Activated naive CD4-positive, alpha-beta T cell treated with anti-CD3 and anti-CD28 coated beads for 36 hours (primary cell): ENCODE measurements at regions not wholly inside any gene's neighbourhood (a gene's known extent, or its start where the extent isn't known, plus 50 kb on each side); places are given as distances from the start of the nearest gene placed in this dataset.

Source experiments
- CTCF ChIA-PET: fragments of 350-600 bp; sonication (Branson Sonifier 250); formaldehyde crosslinking; loops from one replicate; lab custom pipeline; 2021; ENCODE audit warnings: antibody characterized with exemption; lab: Charles Lee
- DNase-seq: peaks from one replicate; pipeline ENCODE4 v3.0.0-alpha.2; 2020
- H3K27ac Mint-ChIP-seq: one replicate; pipeline ENCODE4 v1.8.0; 2021; ENCODE audit warnings: mild to moderate bottlenecking, mixed read lengths
- H3K27me3 Mint-ChIP-seq: one replicate; pipeline ENCODE4 v1.8.0; 2021; ENCODE audit warnings: low read depth, mixed read lengths
- H3K36me3 Mint-ChIP-seq: one replicate; pipeline ENCODE4 v1.8.0; 2021; ENCODE audit warnings: low read depth, mixed read lengths
- H3K4me1 Mint-ChIP-seq: one replicate; pipeline ENCODE4 v1.8.0; 2021; ENCODE audit warnings: low read depth, mixed read lengths
- H3K4me3 Mint-ChIP-seq: one replicate; pipeline ENCODE4 v1.8.0; 2021; ENCODE audit warnings: mild to moderate bottlenecking, moderate library complexity, mixed read lengths
- H3K9me3 Mint-ChIP-seq: one replicate; pipeline ENCODE4 v1.8.0; 2021; ENCODE audit warnings: mixed read lengths
- intact Hi-C: fragments of 100-400 bp; cut with micrococcal nuclease; formaldehyde crosslinking; loops from one replicate; pipeline ENCODE4 v1.15.1; 2023

- no peaks in the 10 kb centered on the region for H3K4me1 Mint-ChIP-seq
- intact Hi-C loops, result no loop called here
- no peak overlapping the region for H3K27ac Mint-ChIP-seq
- CTCF ChIA-PET, result no interaction called here
- H3K4me3 Mint-ChIP-seq, result no peak overlapping the region
- H3K9me3 Mint-ChIP-seq, result peaks cover 5% of the 10 kb centered on the region
- no peaks in the 10 kb centered on the region for H3K36me3 Mint-ChIP-seq
- H3K27me3 Mint-ChIP-seq, result no peaks in the 10 kb centered on the region
- no peak for DNase-seq
Measured at GRCh38 chr2:162934191-162934590, 95.6 kb upstream of the KCNH7 start.

- intact Hi-C loops, result no loop called here
- DNase-seq, result no peak
- no peaks in the 10 kb centered on the region for H3K4me1 Mint-ChIP-seq
- H3K36me3 Mint-ChIP-seq, result no peaks in the 10 kb centered on the region
- H3K27me3 Mint-ChIP-seq, result no peaks in the 10 kb centered on the region
- H3K9me3 Mint-ChIP-seq, result peaks cover 1% of the 10 kb centered on the region
- H3K27ac Mint-ChIP-seq, result no peak overlapping the region
- CTCF ChIA-PET, result no interaction called here
- no peak overlapping the region for H3K4me3 Mint-ChIP-seq
Measured at GRCh38 chr2:162932416-162932815, 93.8 kb upstream of the KCNH7 start.

- Mint-ChIP-seq H3K36me3 (no peaks in the 10 kb centered on the region), H3K27me3 (no peaks in the 10 kb centered on the region)
- CTCF ChIA-PET, result no interaction called here
Measured at GRCh38 chr2:162929571-162929970, 91.0 kb upstream of the KCNH7 start.

GRCh38 chr2:162928356-162928755 lies 89.8 kb upstream of the KCNH7 start:
- DNase-seq, result no peak
- Mint-ChIP-seq H3K36me3 (no peaks in the 10 kb centered on the region), H3K4me3 (no peak overlapping the region), H3K4me1 (no peaks in the 10 kb centered on the region), H3K27ac (no peak overlapping the region), H3K9me3 (peaks cover 1% of the 10 kb centered on the region), H3K27me3 (no peaks in the 10 kb centered on the region)
- intact Hi-C loops, result no loop called here
- CTCF ChIA-PET, result no interaction called here

More at GRCh38 chr2:162929571-162929970, 91.0 kb upstream of the KCNH7 start:
- intact Hi-C loops, result no loop called here
- Mint-ChIP-seq H3K9me3 (peaks cover 1% of the 10 kb centered on the region), H3K4me3 (no peak overlapping the region), H3K4me1 (no peaks in the 10 kb centered on the region), H3K27ac (no peak overlapping the region)
- no peak for DNase-seq

- Mint-ChIP-seq H3K9me3 (peaks cover 3% of the 10 kb centered on the region), H3K4me1 (no peaks in the 10 kb centered on the region), H3K27me3 (no peaks in the 10 kb centered on the region), H3K4me3 (no peak overlapping the region), H3K27ac (no peak overlapping the region), H3K36me3 (no peaks in the 10 kb centered on the region)
- CTCF ChIA-PET, result no interaction called here
- intact Hi-C loops, result no loop called here
- no peak for DNase-seq
Measured at GRCh38 chr2:162926907-162927306, 88.3 kb upstream of the KCNH7 start.

- DNase-seq, result no peak
- no peak overlapping the region for H3K27ac Mint-ChIP-seq
- no peaks in the 10 kb centered on the region for H3K36me3 Mint-ChIP-seq
- CTCF ChIA-PET, result no interaction called here
- H3K4me3 Mint-ChIP-seq, result no peak overlapping the region
- no peaks in the 10 kb centered on the region for H3K4me1 Mint-ChIP-seq
- peaks cover 3% of the 10 kb centered on the region for H3K9me3 Mint-ChIP-seq
- intact Hi-C loops, result no loop called here
- no peaks in the 10 kb centered on the region for H3K27me3 Mint-ChIP-seq
Measured at GRCh38 chr2:162926501-162926900, 87.9 kb upstream of the KCNH7 start.

GRCh38 chr2:162925595-162925994 lies 87.0 kb upstream of the KCNH7 start:
- Mint-ChIP-seq H3K36me3 (no peaks in the 10 kb centered on the region), H3K4me1 (no peaks in the 10 kb centered on the region), H3K9me3 (peaks cover 2% of the 10 kb centered on the region), H3K27ac (no peak overlapping the region), H3K27me3 (no peaks in the 10 kb centered on the region), H3K4me3 (no peak overlapping the region)
- no peak for DNase-seq
- intact Hi-C loops, result no loop called here
- CTCF ChIA-PET, result no interaction called here

- Mint-ChIP-seq H3K27ac (no peak overlapping the region), H3K27me3 (no peaks in the 10 kb centered on the region), H3K9me3 (peaks cover 1% of the 10 kb centered on the region), H3K4me3 (no peak overlapping the region), H3K4me1 (no peaks in the 10 kb centered on the region), H3K36me3 (no peaks in the 10 kb centered on the region)
- CTCF ChIA-PET, result interaction anchor here (0.6 kb wide), 1 partner anchor 230 kb away, joined by 3 read pairs; no protein-coding TSS in a partner anchor
- DNase-seq, result no peak
- intact Hi-C loops, result no loop called here
Measured at GRCh38 chr2:162919111-162919510, 80.5 kb upstream of the KCNH7 start.

- Mint-ChIP-seq H3K9me3 (no peaks in the 10 kb centered on the region), H3K27ac (no peak overlapping the region), H3K36me3 (no peaks in the 10 kb centered on the region), H3K27me3 (no peaks in the 10 kb centered on the region), H3K4me1 (no peaks in the 10 kb centered on the region), H3K4me3 (no peak overlapping the region)
- intact Hi-C loops, result no loop called here
- CTCF ChIA-PET, result no interaction called here
- DNase-seq, result no peak
Measured at GRCh38 chr2:162917626-162918025, 79.1 kb upstream of the KCNH7 start.

GRCh38 chr2:162916286-162916801 lies 77.8 kb upstream of the KCNH7 start:
- Mint-ChIP-seq H3K9me3 (no peaks in the 10 kb centered on the region), H3K36me3 (no peaks in the 10 kb centered on the region), H3K4me3 (no peak overlapping the region), H3K27ac (no peak overlapping the region), H3K4me1 (no peaks in the 10 kb centered on the region), H3K27me3 (no peaks in the 10 kb centered on the region)
- intact Hi-C loops, result no loop called here
- CTCF ChIA-PET, result no interaction called here
- DNase-seq, result no peak

GRCh38 chr2:162915858-162916257 lies 77.3 kb upstream of the KCNH7 start:
- no peak overlapping the region for H3K27ac Mint-ChIP-seq
- no peak overlapping the region for H3K4me3 Mint-ChIP-seq

GRCh38 chr2:162914161-162914560 lies 75.6 kb upstream of the KCNH7 start:
- no peaks in the 10 kb centered on the region for H3K27me3 Mint-ChIP-seq
- no peak for DNase-seq
- H3K9me3 Mint-ChIP-seq, result no peaks in the 10 kb centered on the region
- H3K4me1 Mint-ChIP-seq, result no peaks in the 10 kb centered on the region
- CTCF ChIA-PET, result no interaction called here
- no peak overlapping the region for H3K4me3 Mint-ChIP-seq
- no peak overlapping the region for H3K27ac Mint-ChIP-seq
- intact Hi-C loops, result no loop called here
- no peaks in the 10 kb centered on the region for H3K36me3 Mint-ChIP-seq

More at GRCh38 chr2:162915858-162916257, 77.3 kb upstream of the KCNH7 start:
- no peaks in the 10 kb centered on the region for H3K9me3 Mint-ChIP-seq
- no peaks in the 10 kb centered on the region for H3K36me3 Mint-ChIP-seq
- intact Hi-C loops, result no loop called here
- CTCF ChIA-PET, result no interaction called here
- DNase-seq, result no peak
- H3K27me3 Mint-ChIP-seq, result no peaks in the 10 kb centered on the region
- no peaks in the 10 kb centered on the region for H3K4me1 Mint-ChIP-seq

- intact Hi-C loops, result no loop called here
- no peaks in the 10 kb centered on the region for H3K4me1 Mint-ChIP-seq
- H3K36me3 Mint-ChIP-seq, result no peaks in the 10 kb centered on the region
- no peak overlapping the region for H3K27ac Mint-ChIP-seq
- H3K27me3 Mint-ChIP-seq, result no peaks in the 10 kb centered on the region
- no peak overlapping the region for H3K4me3 Mint-ChIP-seq
- no peaks in the 10 kb centered on the region for H3K9me3 Mint-ChIP-seq
- CTCF ChIA-PET, result no interaction called here
- DNase-seq, result no peak
Measured at GRCh38 chr2:162912787-162913186, 74.2 kb upstream of the KCNH7 start.
